Suprapubic skin (tissue), 3 donors: ENCODE measurements at regions not wholly inside any gene's neighbourhood (a gene's known extent, or its start where the extent isn't known, plus 50 kb on each side); places are given as distances from the start of the nearest gene placed in this dataset.

Source experiments
- EP300 ChIP-seq: sonication (generic); formaldehyde crosslinking; IDR thresholded peaks from one replicate; pipeline ENCODE4 v1.6.1; 2017; ENCODE audit warnings: antibody characterized with exemption
- POLR2A ChIP-seq, 2 donors: fragments of 450-650 bp; IDR thresholded peaks; one replicate each; pipeline ENCODE4 v1.6.1; 2017; ENCODE audit warnings: antibody characterized with exemption in 2 of 2, mild to moderate bottlenecking in 2 of 2, moderate library complexity in 2 of 2
- TF ChIP-seq, protein P1 (sequence below), 2 donors: fragments of 200-600 bp in 1 of 2; fragments of 450-650 bp in 1 of 2; sonication (generic) in 1 of 2; IDR thresholded peaks; one replicate each; pipeline ENCODE4 v1.5.1; 2016 to 2019; ENCODE audit warnings: antibody characterized with exemption in 2 of 2, mild to moderate bottlenecking in 1 of 2, moderate library complexity in 1 of 2

DNA sequence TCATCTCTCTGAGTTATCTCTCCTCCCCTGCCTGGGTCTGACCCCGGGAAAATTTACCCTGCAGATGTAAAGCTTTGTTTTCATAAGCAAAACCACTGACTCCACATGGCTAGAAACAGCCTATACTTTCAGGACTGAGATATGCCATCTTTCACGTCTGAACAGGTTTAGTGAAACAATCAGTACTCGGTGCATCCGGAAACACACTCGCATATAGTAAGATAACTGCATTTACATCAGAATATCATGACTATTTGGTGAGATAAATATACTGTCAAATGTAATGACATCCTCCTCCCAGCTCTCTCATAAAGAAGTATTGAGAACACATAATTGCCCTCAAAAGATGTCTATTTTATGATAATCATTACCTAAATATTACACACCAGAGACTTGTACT, 172.8 kb downstream of the EFNB2 start:
- TF ChIP-seq, protein P1, sequence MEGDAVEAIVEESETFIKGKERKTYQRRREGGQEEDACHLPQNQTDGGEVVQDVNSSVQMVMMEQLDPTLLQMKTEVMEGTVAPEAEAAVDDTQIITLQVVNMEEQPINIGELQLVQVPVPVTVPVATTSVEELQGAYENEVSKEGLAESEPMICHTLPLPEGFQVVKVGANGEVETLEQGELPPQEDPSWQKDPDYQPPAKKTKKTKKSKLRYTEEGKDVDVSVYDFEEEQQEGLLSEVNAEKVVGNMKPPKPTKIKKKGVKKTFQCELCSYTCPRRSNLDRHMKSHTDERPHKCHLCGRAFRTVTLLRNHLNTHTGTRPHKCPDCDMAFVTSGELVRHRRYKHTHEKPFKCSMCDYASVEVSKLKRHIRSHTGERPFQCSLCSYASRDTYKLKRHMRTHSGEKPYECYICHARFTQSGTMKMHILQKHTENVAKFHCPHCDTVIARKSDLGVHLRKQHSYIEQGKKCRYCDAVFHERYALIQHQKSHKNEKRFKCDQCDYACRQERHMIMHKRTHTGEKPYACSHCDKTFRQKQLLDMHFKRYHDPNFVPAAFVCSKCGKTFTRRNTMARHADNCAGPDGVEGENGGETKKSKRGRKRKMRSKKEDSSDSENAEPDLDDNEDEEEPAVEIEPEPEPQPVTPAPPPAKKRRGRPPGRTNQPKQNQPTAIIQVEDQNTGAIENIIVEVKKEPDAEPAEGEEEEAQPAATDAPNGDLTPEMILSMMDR (IDR thresholded peaks at IDR 0.05): no peak
- no peak for TF ChIP-seq EP300
- no peak for TF ChIP-seq POLR2A (IDR thresholded peaks at IDR 0.05)
